Endothelial cell of umbilical vein (primary cell): ENCODE measurements at regions not wholly inside any gene's neighbourhood (a gene's known extent, or its start where the extent isn't known, plus 50 kb on each side); places are given as distances from the start of the nearest gene placed in this dataset.

Experiments
- BruUV-seq: library from RNA; stranded (reverse); fragments of 400-500 nt; replicated peaks from 2 replicates; lab custom pipeline; 2021; lab: Mats Ljungman, UMichigan
- CTCF ChIA-PET: fragments of 300-600, 350-600 bp; sonication (Branson Sonifier 250); formaldehyde crosslinking; loops from one replicate; lab custom pipeline; 2021; ENCODE audit warnings: antibody characterized with exemption, inconsistent platforms; lab: Charles Lee
- POLR2A ChIA-PET: fragments of 300-600, 350-600 bp; sonication (Branson Sonifier 250); formaldehyde crosslinking; loops from one replicate; lab custom pipeline; 2021; ENCODE audit warnings: antibody characterized with exemption, inconsistent platforms; lab: Charles Lee
- DNase-seq: peaks from one replicate; pipeline ENCODE4 v3.0.0-alpha.2; 2011; ENCODE audit warnings: low read depth, low spot score
- FAIRE-seq: peaks from 2 replicates; lab custom pipeline; 2011; peaks lifted over from hg19 to GRCh38; lab: Jason Lieb, UNC
- H2AFZ ChIP-seq: 2 replicates; pipeline ENCODE4 v1.6.0; 2012; ENCODE audit warnings: low read depth, low read length, control low read depth, inconsistent platforms
- H3K27ac ChIP-seq: 2 replicates; pipeline ENCODE4 v1.5.1; 2011; ENCODE audit warnings: low read depth, mild to moderate bottlenecking, control low read depth, low read length, moderate library complexity; ENCODE audit not compliant: insufficient read depth
- H3K27me3 ChIP-seq, 2 experiments: 2 replicates each; pipeline versions ENCODE4 v1.6.0 to v1.6.1; 2011; ENCODE audit warnings: low read length in 2 of 2, mixed read lengths in 1 of 2; ENCODE audit not compliant: control insufficient read depth in 2 of 2, insufficient read depth in 2 of 2
- H3K36me3 ChIP-seq, 2 experiments: 2 replicates in 1 of 2; 3 replicates in 1 of 2; pipeline ENCODE4 v1.5.1; 2011; ENCODE audit warnings: low read length in 2 of 2, mild to moderate bottlenecking in 1 of 2, moderate library complexity in 1 of 2; ENCODE audit not compliant: control insufficient read depth in 2 of 2, insufficient read depth in 2 of 2; ENCODE audit errors: extremely low read depth in 1 of 2
- H3K4me1 ChIP-seq: 3 replicates; pipeline ENCODE4 v1.5.1; 2011; ENCODE audit warnings: mild to moderate bottlenecking, low read length; ENCODE audit not compliant: control insufficient read depth, insufficient read depth; ENCODE audit errors: extremely low read depth
- H3K4me2 ChIP-seq: 2 replicates; pipeline ENCODE4 v1.6.1; 2011; ENCODE audit warnings: low read length, control low read depth, mixed read lengths; ENCODE audit not compliant: insufficient read depth
- H3K4me3 ChIP-seq, 3 experiments: fragments of 200-600 bp in 1 of 3; sonication (generic), shearing (Covaris generic) in 1 of 3; replicated peaks in 1 of 3; 2 replicates each; pipeline ENCODE4 v1.5.1; 2011 to 2016; ENCODE audit warnings: control low read depth in 3 of 3, low read length in 3 of 3, mild to moderate bottlenecking in 2 of 3, inconsistent platforms in 1 of 3, low read depth in 1 of 3, moderate library complexity in 1 of 3; ENCODE audit not compliant: insufficient read depth in 1 of 3
- H3K79me2 ChIP-seq: 2 replicates; pipeline ENCODE4 v1.6.0; 2012; ENCODE audit warnings: low read length, inconsistent platforms; ENCODE audit not compliant: control insufficient read depth, insufficient read depth
- H3K9ac ChIP-seq: replicated peaks from 2 replicates; pipeline ENCODE3; 2011; ENCODE audit warnings: low read length, control low read depth; ENCODE audit not compliant: insufficient read depth; ENCODE audit errors: extremely low read depth
- H3K9me1 ChIP-seq: replicated peaks from 3 replicates; pipeline ENCODE4 v1.6.0; 2011; ENCODE audit warnings: mild to moderate bottlenecking, low read length; ENCODE audit not compliant: control insufficient read depth, insufficient read depth; ENCODE audit errors: extremely low read depth
- H3K9me3 ChIP-seq: replicated peaks from 2 replicates; pipeline ENCODE4 v1.5.1; 2012; ENCODE audit warnings: low read length, inconsistent platforms; ENCODE audit not compliant: control insufficient read depth, insufficient read depth
- H4K20me1 ChIP-seq: replicated peaks from 2 replicates; pipeline ENCODE3; 2011; ENCODE audit warnings: mild to moderate bottlenecking, low read length; ENCODE audit not compliant: control insufficient read depth, insufficient read depth; ENCODE audit errors: extremely low read depth
- FOS ChIP-seq: IDR thresholded peaks from 2 replicates; pipeline ENCODE4 v1.6.1; 2011; ENCODE audit warnings: mild to moderate bottlenecking, low read length, moderate library complexity, borderline replicate concordance; ENCODE audit not compliant: insufficient read depth
- GATA2 ChIP-seq: IDR thresholded peaks from 2 replicates; pipeline ENCODE4 v1.7.0; 2011; ENCODE audit warnings: low read depth, mild to moderate bottlenecking, moderate library complexity, mixed read lengths, low read length; ENCODE audit not compliant: insufficient read length, insufficient read depth
- JUN ChIP-seq: IDR thresholded peaks from 2 replicates; pipeline ENCODE4 v1.6.1; 2011; ENCODE audit warnings: borderline replicate concordance, low read depth; ENCODE audit not compliant: insufficient read length, insufficient read depth
- POLR2A ChIP-seq: IDR thresholded peaks from 2 replicates; pipeline ENCODE4 v1.6.1; 2012; ENCODE audit warnings: low read depth, mild to moderate bottlenecking, control low read depth, low read length
- POLR2AphosphoS5 ChIP-seq: IDR thresholded peaks from 2 replicates; pipeline ENCODE4 v1.6.1; 2012; ENCODE audit warnings: low read depth, mild to moderate bottlenecking, control low read depth, low read length, moderate library complexity; ENCODE audit not compliant: insufficient read depth
- dilution Hi-C: fragments of 300-500 bp; cut with MboI; formaldehyde crosslinking; loops from one replicate; pipeline ENCODE4 v1.15.0; 2019; ENCODE audit warnings: low sequenced_read_pairs; ENCODE audit not compliant: extremely low pct_ligation_motif_present
- intact Hi-C: fragments of 100-400 bp; cut with micrococcal nuclease; formaldehyde crosslinking; loops from one replicate; pipeline ENCODE4 v1.10.0; 2022
- TF ChIP-seq, protein P1 (sequence below), 2 donors: IDR thresholded peaks; 1 replicate in 1 of 2; 2 replicates in 1 of 2; pipeline ENCODE4 v1.5.1; 2011; ENCODE audit warnings: low read length in 2 of 2, mild to moderate bottlenecking in 2 of 2, moderate library complexity in 2 of 2, control low read depth in 1 of 2, inconsistent platforms in 1 of 2, low read depth in 1 of 2; ENCODE audit not compliant: insufficient read depth in 1 of 2; ENCODE audit errors: extremely low read depth in 1 of 2

DNA sequence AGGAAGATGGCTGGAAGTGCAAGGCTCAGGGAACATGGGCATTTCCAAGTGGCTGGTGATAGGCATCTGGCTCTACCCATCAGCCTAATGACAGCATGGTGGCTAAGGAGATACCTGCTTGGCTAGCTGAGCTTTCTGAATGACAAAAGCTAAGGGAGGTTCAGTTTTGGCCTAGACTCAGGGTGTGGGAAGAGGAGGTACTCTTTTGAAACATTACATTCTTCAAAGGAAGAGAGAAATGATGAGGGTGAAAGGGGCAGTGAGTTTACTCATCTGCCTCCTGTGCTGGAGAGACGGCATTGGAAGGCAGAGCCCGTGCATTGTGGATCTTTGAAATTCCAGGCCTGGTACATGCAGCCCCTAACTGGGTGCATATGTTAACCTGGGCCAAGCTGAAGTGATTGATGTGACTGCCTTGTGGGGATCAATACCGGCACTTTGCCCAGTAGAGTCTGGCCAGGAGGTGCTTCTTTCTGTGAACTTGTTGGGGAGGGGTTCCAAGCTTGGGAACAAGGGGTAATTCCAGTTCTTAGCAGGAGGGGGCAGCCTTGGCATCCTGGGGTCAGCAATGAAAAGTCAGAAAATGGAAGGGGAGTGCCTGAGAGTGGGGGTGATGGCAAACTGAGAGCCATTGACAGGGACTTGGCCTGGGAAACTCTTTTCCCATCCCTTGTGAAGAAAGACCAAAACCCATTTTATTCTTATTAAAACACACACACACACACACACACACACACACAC lies 108.6 kb downstream of the ACER2 start:
- no peak overlapping the region for H3K9ac ChIP-seq
- H3K27ac ChIP-seq, result no peak overlapping the region
- no peak overlapping the region for H2AFZ ChIP-seq
- CTCF ChIA-PET, result interaction anchor here (0.8 to 1.8 kb wide), 3 partner anchors 9 to 405 kb away, joined by 3 to 11 read pairs (median 3); no protein-coding TSS in a partner anchor
- no peaks in the 10 kb centered on the region for H3K36me3 ChIP-seq
- POLR2A ChIA-PET, result no interaction called here
- H3K9me3 ChIP-seq, result no peaks in the 10 kb centered on the region
- no peaks in the 10 kb centered on the region for H3K4me1 ChIP-seq
- peaks cover 0 to 3% of the 10 kb centered on the region in 2 experiments for H3K27me3 ChIP-seq
- no TSS peak for BruUV-seq
- H3K9me1 ChIP-seq, result no peaks in the 10 kb centered on the region
- H3K4me3 ChIP-seq, result no peak overlapping the region
- TF ChIP-seq POLR2A, result no peak
- TF ChIP-seq, protein P1, sequence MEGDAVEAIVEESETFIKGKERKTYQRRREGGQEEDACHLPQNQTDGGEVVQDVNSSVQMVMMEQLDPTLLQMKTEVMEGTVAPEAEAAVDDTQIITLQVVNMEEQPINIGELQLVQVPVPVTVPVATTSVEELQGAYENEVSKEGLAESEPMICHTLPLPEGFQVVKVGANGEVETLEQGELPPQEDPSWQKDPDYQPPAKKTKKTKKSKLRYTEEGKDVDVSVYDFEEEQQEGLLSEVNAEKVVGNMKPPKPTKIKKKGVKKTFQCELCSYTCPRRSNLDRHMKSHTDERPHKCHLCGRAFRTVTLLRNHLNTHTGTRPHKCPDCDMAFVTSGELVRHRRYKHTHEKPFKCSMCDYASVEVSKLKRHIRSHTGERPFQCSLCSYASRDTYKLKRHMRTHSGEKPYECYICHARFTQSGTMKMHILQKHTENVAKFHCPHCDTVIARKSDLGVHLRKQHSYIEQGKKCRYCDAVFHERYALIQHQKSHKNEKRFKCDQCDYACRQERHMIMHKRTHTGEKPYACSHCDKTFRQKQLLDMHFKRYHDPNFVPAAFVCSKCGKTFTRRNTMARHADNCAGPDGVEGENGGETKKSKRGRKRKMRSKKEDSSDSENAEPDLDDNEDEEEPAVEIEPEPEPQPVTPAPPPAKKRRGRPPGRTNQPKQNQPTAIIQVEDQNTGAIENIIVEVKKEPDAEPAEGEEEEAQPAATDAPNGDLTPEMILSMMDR (IDR thresholded peaks at IDR 0.05; ENCODE audit: extremely low read depth in 1 of 2, insufficient read depth in 1 of 2, low read depth in 1 of 2, low read length in 2 of 2), result peak; percentile 33 to 34
- intact Hi-C loops (no loop called here), dilution Hi-C loops (no loop called here)
- H3K79me2 ChIP-seq, result no peaks in the 10 kb centered on the region
- FAIRE-seq, result no peak
- DNase-seq, result no peak
- no peak overlapping the region for H3K4me2 ChIP-seq
- H4K20me1 ChIP-seq, result no peaks in the 10 kb centered on the region

DNA sequence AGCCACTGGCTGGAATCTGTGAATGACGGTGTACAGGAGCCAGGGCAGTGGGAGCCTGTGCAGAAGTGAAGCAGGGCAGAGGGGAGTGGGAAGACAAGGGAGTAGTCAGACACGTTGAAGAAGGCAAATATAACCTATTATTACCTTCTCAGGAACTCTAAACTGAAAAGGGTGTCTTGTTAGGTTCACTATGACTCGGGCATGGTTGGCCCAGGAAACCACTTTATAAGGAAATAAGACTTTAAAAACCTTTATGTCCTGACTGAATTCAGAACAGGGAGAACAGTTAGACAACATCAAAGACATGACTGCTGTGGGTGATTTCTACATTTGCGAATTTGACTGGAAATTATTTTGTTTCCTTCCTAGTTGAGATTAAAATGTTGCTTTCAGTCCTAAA lies 107.5 kb downstream of the ACER2 start:
- Histone ChIP-seq H3K4me1 (no peaks in the 10 kb centered on the region), H3K4me3 (no peak overlapping the region), H3K36me3 (no peaks in the 10 kb centered on the region), H3K9me1 (no peaks in the 10 kb centered on the region), H3K9me3 (no peaks in the 10 kb centered on the region), H3K27me3 (peaks cover 0 to 4% of the 10 kb centered on the region in 2 experiments), H3K4me2 (no peak overlapping the region), H4K20me1 (no peaks in the 10 kb centered on the region), H3K27ac (no peak overlapping the region), H3K9ac (no peak overlapping the region), H3K79me2 (no peaks in the 10 kb centered on the region), H2AFZ (no peak overlapping the region)
- no peak for DNase-seq
- BruUV-seq, result no TSS peak
- dilution Hi-C loops (no loop called here), intact Hi-C loops (no loop called here)
- no peak for FAIRE-seq
- TF ChIP-seq GATA2, result no peak
- TF ChIP-seq POLR2AphosphoS5, result no peak
- TF ChIP-seq FOS, result no peak
- TF ChIP-seq JUN, result no peak
- ChIA-PET POLR2A (no interaction called here), CTCF (no interaction called here)
